RWPE2 (cell line): ENCODE measurements at regions not wholly inside any gene's neighbourhood (a gene's known extent, or its start where the extent isn't known, plus 50 kb on each side); places are given as distances from the start of the nearest gene placed in this dataset.

ENCODE experiments used
- ATAC-seq: fragments of 200-7000 bp; cut with Tn5 transposase; 3 replicates; pipeline ENCODE4 v1.9.1; 2021; ENCODE audit warnings: low read depth
- DNase-seq: peaks from one replicate; pipeline ENCODE4 v3.0.0-alpha.2; 2020; ENCODE audit warnings: low spot score
- H3K27ac ChIP-seq: fragments of 450-650 bp; 2 replicates; pipeline ENCODE4 v1.5.1; 2017; ENCODE audit warnings: mild to moderate bottlenecking; ENCODE audit not compliant: poor library complexity, severe bottlenecking
- H3K27me3 ChIP-seq: fragments of 250-450 bp; sonication (Bioruptor Pico); 2 replicates; pipeline ENCODE4 v1.5.1; 2021; ENCODE audit warnings: mild to moderate bottlenecking, moderate library complexity; ENCODE audit not compliant: insufficient read depth, poor library complexity, severe bottlenecking
- H3K36me3 ChIP-seq: fragments of 250-450 bp; sonication (Bioruptor Pico); 2 replicates; pipeline ENCODE4 v1.5.1; 2020; ENCODE audit warnings: low read depth, mild to moderate bottlenecking, moderate library complexity
- H3K4me1 ChIP-seq: fragments of 250-450 bp; sonication (Bioruptor Pico); 2 replicates; pipeline ENCODE4 v1.5.1; 2021; ENCODE audit warnings: mild to moderate bottlenecking, moderate library complexity; ENCODE audit not compliant: insufficient read depth, poor library complexity, severe bottlenecking
- H3K4me3 ChIP-seq: fragments of 250-450 bp; sonication (Bioruptor Pico); 2 replicates; pipeline ENCODE4 v1.5.1; 2021; ENCODE audit warnings: mild to moderate bottlenecking, moderate library complexity; ENCODE audit not compliant: severe bottlenecking
- H3K9me3 ChIP-seq: fragments of 250-450 bp; sonication (Bioruptor Pico); 2 replicates; pipeline ENCODE4 v1.5.1; 2021; ENCODE audit warnings: mild to moderate bottlenecking, moderate library complexity; ENCODE audit not compliant: severe bottlenecking
- TF ChIP-seq, protein P1 (sequence below): fragments of 450-650 bp; IDR thresholded peaks from one replicate; pipeline ENCODE4 v1.5.1; 2017; ENCODE audit warnings: mild to moderate bottlenecking, moderate library complexity; ENCODE audit not compliant: poor library complexity, severe bottlenecking

DNA sequence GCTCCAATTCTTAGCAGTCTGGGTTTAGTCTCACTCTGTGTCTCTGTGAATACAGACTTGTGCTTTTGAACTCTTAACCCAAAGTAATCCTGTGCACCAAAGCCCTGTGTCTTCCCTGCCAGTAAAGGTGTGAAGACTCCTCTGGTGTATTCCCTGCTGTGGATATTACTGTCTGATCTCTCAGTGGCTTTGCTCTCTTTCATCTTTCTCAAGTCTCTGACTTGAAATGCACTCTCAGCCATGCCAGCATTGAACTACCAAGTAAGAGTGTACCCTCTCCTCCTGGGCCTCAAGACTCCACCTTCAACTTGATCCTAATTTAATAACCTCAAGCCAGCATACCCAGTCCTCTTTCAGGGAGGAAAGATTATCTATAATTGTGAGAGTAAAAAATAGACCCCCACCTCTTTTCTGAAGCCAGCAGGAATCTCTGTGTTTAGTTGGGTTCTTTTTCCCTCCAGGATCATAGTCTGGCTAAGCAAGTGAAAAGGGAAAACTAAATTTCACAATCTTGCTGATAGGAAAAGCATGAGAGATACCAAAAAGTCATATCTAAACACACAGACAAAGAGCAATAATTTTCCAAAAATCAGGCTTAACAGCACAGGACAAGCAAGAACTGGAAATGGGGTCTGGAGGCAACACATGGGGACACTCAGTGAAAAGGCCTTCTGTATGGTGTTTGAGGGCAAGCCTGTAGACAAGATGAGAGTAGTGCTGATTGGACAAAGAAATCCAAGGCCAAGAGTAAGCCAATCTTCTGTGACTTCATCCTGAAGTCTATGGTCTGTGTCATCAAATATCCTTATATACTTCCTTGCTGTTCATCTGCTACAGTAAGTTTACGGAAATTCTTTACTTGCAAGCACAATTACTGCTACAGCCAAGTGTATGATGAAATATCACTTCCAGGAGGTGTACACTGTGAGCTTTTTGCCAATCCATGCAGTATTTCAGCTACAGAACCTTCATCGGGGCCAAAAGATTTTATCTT, 296.1 kb upstream of the TGFBR2 start:
- Histone ChIP-seq H3K36me3 (no peaks in the 10 kb centered on the region), H3K9me3 (no peaks in the 10 kb centered on the region), H3K27ac (peak overlapping the region; percentile 8), H3K4me1 (peaks cover 23% of the 10 kb centered on the region), H3K4me3 (no peak overlapping the region), H3K27me3 (no peaks in the 10 kb centered on the region)
- ATAC-seq, result 0 out of 3 replicates have a peak, but pooled peaks have one; percentile 33
- TF ChIP-seq, protein P1, sequence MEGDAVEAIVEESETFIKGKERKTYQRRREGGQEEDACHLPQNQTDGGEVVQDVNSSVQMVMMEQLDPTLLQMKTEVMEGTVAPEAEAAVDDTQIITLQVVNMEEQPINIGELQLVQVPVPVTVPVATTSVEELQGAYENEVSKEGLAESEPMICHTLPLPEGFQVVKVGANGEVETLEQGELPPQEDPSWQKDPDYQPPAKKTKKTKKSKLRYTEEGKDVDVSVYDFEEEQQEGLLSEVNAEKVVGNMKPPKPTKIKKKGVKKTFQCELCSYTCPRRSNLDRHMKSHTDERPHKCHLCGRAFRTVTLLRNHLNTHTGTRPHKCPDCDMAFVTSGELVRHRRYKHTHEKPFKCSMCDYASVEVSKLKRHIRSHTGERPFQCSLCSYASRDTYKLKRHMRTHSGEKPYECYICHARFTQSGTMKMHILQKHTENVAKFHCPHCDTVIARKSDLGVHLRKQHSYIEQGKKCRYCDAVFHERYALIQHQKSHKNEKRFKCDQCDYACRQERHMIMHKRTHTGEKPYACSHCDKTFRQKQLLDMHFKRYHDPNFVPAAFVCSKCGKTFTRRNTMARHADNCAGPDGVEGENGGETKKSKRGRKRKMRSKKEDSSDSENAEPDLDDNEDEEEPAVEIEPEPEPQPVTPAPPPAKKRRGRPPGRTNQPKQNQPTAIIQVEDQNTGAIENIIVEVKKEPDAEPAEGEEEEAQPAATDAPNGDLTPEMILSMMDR, result no peak
- DNase-seq, result no peak

DNA sequence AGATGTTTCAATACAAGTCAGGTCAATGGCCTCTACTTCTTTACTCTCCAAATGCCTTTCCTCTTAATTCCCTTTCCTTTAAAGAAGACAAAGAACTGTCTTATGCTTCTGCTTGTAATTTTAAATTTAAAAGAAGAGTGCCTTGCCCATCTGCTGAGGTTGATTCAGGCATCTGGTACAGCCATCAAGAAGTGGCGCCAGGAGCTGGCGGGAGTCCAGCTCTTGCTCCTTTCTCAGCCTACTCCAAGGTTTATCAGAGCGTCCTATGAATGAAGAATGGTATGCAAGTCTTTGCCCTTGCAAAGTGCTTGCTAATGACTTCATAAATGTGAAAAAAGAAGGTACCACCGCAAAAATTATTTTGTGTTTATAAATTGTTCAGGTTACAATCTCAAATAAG, 294.6 kb upstream of the TGFBR2 start:
- no peaks in the 10 kb centered on the region for H3K27me3 ChIP-seq
- H3K9me3 ChIP-seq, result no peaks in the 10 kb centered on the region
- no peak overlapping the region for H3K4me3 ChIP-seq
- no peak overlapping the region for H3K27ac ChIP-seq
- TF ChIP-seq, protein P1, result no peak
- no peak for ATAC-seq
- no peak for DNase-seq
- peaks cover 27% of the 10 kb centered on the region for H3K4me1 ChIP-seq
- H3K36me3 ChIP-seq, result no peaks in the 10 kb centered on the region

DNA sequence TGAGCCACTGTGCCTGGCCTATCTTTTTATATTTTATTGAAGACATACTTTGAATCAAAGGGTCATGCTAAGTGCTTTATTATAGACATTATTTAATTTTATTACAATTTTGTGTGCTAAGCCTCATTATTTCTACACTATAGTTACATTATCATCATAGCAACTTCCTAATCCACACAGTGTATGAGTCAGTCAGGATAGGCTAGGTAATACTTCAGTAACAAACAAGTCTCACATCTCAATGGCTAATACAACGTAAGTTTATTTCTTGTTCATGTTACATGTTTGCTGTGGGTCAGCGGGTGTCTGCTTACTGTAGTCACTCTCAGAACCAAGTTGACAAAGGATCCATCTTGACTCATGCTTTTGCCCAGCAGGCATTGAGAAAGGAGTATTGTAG, 292.6 kb upstream of the TGFBR2 start:
- Histone ChIP-seq H3K27me3 (no peaks in the 10 kb centered on the region), H3K4me3 (no peak overlapping the region), H3K9me3 (no peaks in the 10 kb centered on the region), H3K36me3 (no peaks in the 10 kb centered on the region), H3K27ac (no peak overlapping the region), H3K4me1 (peaks cover 9% of the 10 kb centered on the region)
- TF ChIP-seq, protein P1, result no peak
- ATAC-seq (no peak), DNase-seq (no peak)

DNA sequence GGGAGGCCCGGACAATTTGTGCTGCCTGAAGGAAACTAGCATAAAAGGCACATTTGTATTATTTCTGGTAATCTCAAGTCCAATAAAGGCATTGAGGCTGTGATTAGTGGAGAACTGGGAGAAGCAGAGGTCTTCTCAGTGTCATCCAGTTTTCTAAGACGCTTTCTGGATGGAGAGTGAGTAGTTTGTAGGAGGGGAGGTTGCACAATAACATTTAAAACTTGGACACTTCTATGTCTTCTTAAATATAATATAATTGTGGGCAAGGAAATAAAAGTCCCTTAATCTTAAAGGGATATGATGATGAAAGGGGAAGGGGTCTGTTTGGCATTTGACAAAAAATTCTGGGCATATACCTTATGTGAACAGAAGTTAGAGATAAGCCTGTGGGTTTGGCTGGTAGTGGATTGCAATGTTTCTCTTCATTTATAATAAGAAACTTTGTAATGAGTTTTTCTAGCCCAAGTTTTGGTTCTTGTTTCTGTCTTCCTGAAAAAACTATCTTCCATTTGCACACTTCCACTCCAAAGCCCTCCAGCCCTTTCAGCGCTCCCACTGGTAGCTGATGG, 291.6 kb upstream of the TGFBR2 start:
- Histone ChIP-seq H3K4me1 (peaks cover 16% of the 10 kb centered on the region), H3K9me3 (no peaks in the 10 kb centered on the region), H3K4me3 (no peak overlapping the region), H3K27ac (peak overlapping the region; percentile 62), H3K36me3 (no peaks in the 10 kb centered on the region), H3K27me3 (no peaks in the 10 kb centered on the region)
- ATAC-seq, result no peak
- TF ChIP-seq, protein P1, result no peak
- no peak for DNase-seq
